HG03354 (cell line): ENCODE measurements at regions not wholly inside any gene's neighbourhood (a gene's known extent, or its start where the extent isn't known, plus 50 kb on each side); places are given as distances from the start of the nearest gene placed in this dataset.

Source experiments
- ATAC-seq: cut with Tn5 transposase; IDR thresholded peaks from one replicate; pipeline ENCODE4 v1.9.1; 2021; ENCODE audit warnings: mild to moderate bottlenecking; ENCODE audit not compliant: unreplicated experiment, poor library complexity, severe bottlenecking

GRCh38 chr6:148203970-148204369 lies 138.7 kb upstream of the SASH1 start:
- ATAC-seq, result peak; percentile 99

- ATAC-seq, result no peak
Measured at GRCh38 chr6:148208298-148208697, 134.3 kb upstream of the SASH1 start.

- ATAC-seq, result no peak
Measured at GRCh38 chr6:148211777-148212324, 130.8 kb upstream of the SASH1 start.

GRCh38 chr6:148212366-148212765 lies 130.3 kb upstream of the SASH1 start:
- no peak for ATAC-seq

- no peak for ATAC-seq
Measured at GRCh38 chr6:148213366-148213765, 129.3 kb upstream of the SASH1 start.

- no peak for ATAC-seq
Measured at GRCh38 chr6:148214667-148215066, 128.0 kb upstream of the SASH1 start.

- ATAC-seq, result no peak
Measured at GRCh38 chr6:148217051-148217450, 125.6 kb upstream of the SASH1 start.

GRCh38 chr6:148217921-148218320 lies 124.7 kb upstream of the SASH1 start:
- no peak for ATAC-seq

- no peak for ATAC-seq
Measured at GRCh38 chr6:148218542-148219258, 123.9 kb upstream of the SASH1 start.

GRCh38 chr6:148221196-148221979 lies 121.2 kb upstream of the SASH1 start:
- ATAC-seq, result no peak

GRCh38 chr6:148222376-148222775 lies 120.3 kb upstream of the SASH1 start:
- ATAC-seq, result no peak

- no peak for ATAC-seq
Measured at GRCh38 chr6:148222846-148223245, 119.8 kb upstream of the SASH1 start.

- ATAC-seq, result no peak
Measured at GRCh38 chr6:148223424-148223842, 119.2 kb upstream of the SASH1 start.

- ATAC-seq, result no peak
Measured at GRCh38 chr6:148225871-148226270, 116.8 kb upstream of the SASH1 start.

GRCh38 chr6:148226284-148226683 lies 116.4 kb upstream of the SASH1 start:
- ATAC-seq, result no peak

GRCh38 chr6:148231572-148231971 lies 111.1 kb upstream of the SASH1 start:
- no peak for ATAC-seq

GRCh38 chr6:148235446-148235845 lies 107.2 kb upstream of the SASH1 start:
- no peak for ATAC-seq

- no peak for ATAC-seq
Measured at GRCh38 chr6:148238713-148239112, 103.9 kb upstream of the SASH1 start.

GRCh38 chr6:148239215-148239614 lies 103.4 kb upstream of the SASH1 start:
- no peak for ATAC-seq

- ATAC-seq, result no peak
Measured at GRCh38 chr6:148239801-148240460, 102.7 kb upstream of the SASH1 start.
